ENCODE measurements at regions not wholly inside any gene's neighbourhood (a gene's known extent, or its start where the extent isn't known, plus 50 kb on each side); places are given as distances from the start of the nearest gene placed in this dataset.

GRCh38 chr3:124303305-124303910, 311.5 kb upstream of the ROPN1 start:
- H3K9me3 ChIP-seq (ENCODE audit: insufficient read depth in 2 of 2, low read depth in 1 of 2, low read length in 1 of 2), result no peaks in the 10 kb centered on the region
- H2AK5ac ChIP-seq (ENCODE audit: low read depth, low read length), result no peak overlapping the region

More at GRCh38 chr3:124303305-124303910, 311.5 kb upstream of the ROPN1 start:
- H3K27me3 ChIP-seq (replicated peaks in 1 of 4; ENCODE audit: control insufficient read depth in 3 of 4, extremely low read depth in 1 of 4, insufficient read depth in 3 of 4, low read length in 3 of 4), result no peaks in the 10 kb centered on the region
- no peak overlapping the region for H3K9ac ChIP-seq (replicated peaks in 1 of 4; ENCODE audit: extremely low read depth in 1 of 4, low read depth in 3 of 4, low read length in 3 of 4)
- H3K4me1 ChIP-seq (replicated peaks in 1 of 4; ENCODE audit: control insufficient read depth in 3 of 4, insufficient read depth in 4 of 4, low read length in 3 of 4), result no peaks in the 10 kb centered on the region; a peak in 1 of 7 replicates
- H3K18ac ChIP-seq (ENCODE audit: extremely low read depth, low read length), result no peak overlapping the region
- ChIA-PET CTCF (ENCODE audit: partially characterized antibody) (interaction anchor here (1.5 kb wide), 1 partner anchor 10 kb away, joined by 3 read pairs; no protein-coding TSS in a partner anchor), POLR2A (ENCODE audit: partially characterized antibody) (no interaction called here)
- no peaks in the 10 kb centered on the region for H3K23me2 ChIP-seq (ENCODE audit: low read depth, low read length)
- H3K4me3 ChIP-seq (ENCODE audit: extremely low read depth in 1 of 4, insufficient read depth in 2 of 4, low read depth in 3 of 4, low read length in 4 of 4), result no peak overlapping the region
- H3K4me2 ChIP-seq (ENCODE audit: insufficient read depth in 1 of 2, low read depth in 2 of 2, low read length in 2 of 2), result no peak overlapping the region
- no peak overlapping the region for H2BK120ac ChIP-seq (replicated peaks; ENCODE audit: low read depth, low read length)
- H3K79me2 ChIP-seq (ENCODE audit: control insufficient read depth in 1 of 2, insufficient read depth in 2 of 2, low read length in 2 of 2), result no peaks in the 10 kb centered on the region
- no peak overlapping the region for H3K4ac ChIP-seq (replicated peaks; ENCODE audit: insufficient read length, low read depth, low read length)
- 91% methylated on average over 5 of the region's 5 CpGs; no CpG with 5 or more reads in 1 of the 2 experiments for WGBS, 2 experiments (ENCODE audit: extremely low coverage in 1 of 2, insufficient coverage in 1 of 2, insufficient read length in 1 of 2, insufficient replicate concordance in 2 of 2, low coverage in 1 of 2, low lambda C conversion rate in 2 of 2, missing lambda C conversion rate in 1 of 2)
- DNase-seq (ENCODE audit: low read depth in 1 of 2, low spot score in 2 of 2) (no peak), FAIRE-seq (no peak)
- TF ChIP-seq RXRA (IDR thresholded peaks at IDR 0.05; ENCODE audit: insufficient read depth, low read depth, low read length) (no peak), POLR2A (IDR thresholded peaks at IDR 0.05; ENCODE audit: control extremely low read depth in 1 of 2, low read depth in 2 of 2, low read length in 2 of 2) (no peak), NRF1 (IDR thresholded peaks at IDR 0.05; ENCODE audit: low read depth, low read length) (no peak), CHD1 (IDR thresholded peaks at IDR 0.05; ENCODE audit: low read depth, low read length) (no peak), E2F6 (IDR thresholded peaks at IDR 0.05) (no peak), EGR1 (IDR thresholded peaks at IDR 0.05; ENCODE audit: borderline replicate concordance, low read depth, low read length) (no peak)
- H2BK20ac ChIP-seq (ENCODE audit: low read length), result no peak overlapping the region
- H3K56ac ChIP-seq (replicated peaks; ENCODE audit: insufficient read length, low read depth, low read length), result no peak overlapping the region
- no peaks in the 10 kb centered on the region for H3K36me3 ChIP-seq (ENCODE audit: control insufficient read depth in 2 of 4, insufficient read depth in 4 of 4, low read length in 3 of 4)
- no peak overlapping the region for H4K91ac ChIP-seq (replicated peaks; ENCODE audit: insufficient read length, low read length)
- H4K8ac ChIP-seq (ENCODE audit: extremely low read depth, insufficient read depth, low read length), result no peak overlapping the region
- H2BK15ac ChIP-seq (ENCODE audit: low read length), result no peak overlapping the region
- no peak overlapping the region for H3K23ac ChIP-seq (ENCODE audit: insufficient read length)
- H4K20me1 ChIP-seq (replicated peaks in 1 of 2; ENCODE audit: control insufficient read depth in 1 of 2, insufficient read depth in 2 of 2, low read length in 2 of 2), result no peaks in the 10 kb centered on the region
- no peak overlapping the region for H2BK12ac ChIP-seq (ENCODE audit: low read depth, low read length)
- no peak overlapping the region for H2AFZ ChIP-seq (ENCODE audit: low read length)
- no peak overlapping the region for H3K14ac ChIP-seq (ENCODE audit: insufficient read length)
- no peak overlapping the region for H4K5ac ChIP-seq (ENCODE audit: insufficient read length, low read depth, low read length)
- H3K79me1 ChIP-seq (ENCODE audit: low read depth, low read length), result no peaks in the 10 kb centered on the region
- no peak overlapping the region for H2BK5ac ChIP-seq (ENCODE audit: low read depth, low read length)
- no peak overlapping the region for H3K27ac ChIP-seq (ENCODE audit: low read depth, low read length)
